CD8-positive, alpha-beta memory T cell (primary cell): ENCODE measurements at regions not wholly inside any gene's neighbourhood (a gene's known extent, or its start where the extent isn't known, plus 50 kb on each side); places are given as distances from the start of the nearest gene placed in this dataset.
"Not testable (repeated sequence)": the region's sequence is repeated elsewhere in the genome, so short reads cannot be mapped to it uniquely, and the experiment has no call there.

Source experiments
- CTCF ChIA-PET: fragments of 350-600 bp; sonication (Branson Sonifier 250); formaldehyde crosslinking; loops from one replicate; lab custom pipeline; 2021; ENCODE audit warnings: antibody characterized with exemption; lab: Charles Lee
- POLR2A ChIA-PET: fragments of 350-600 bp; sonication (Branson Sonifier 250); formaldehyde crosslinking; loops from one replicate; lab custom pipeline; 2021; ENCODE audit warnings: antibody characterized with exemption; lab: Charles Lee
- DNase-seq, 5 donors: peaks; one replicate each; pipeline versions ENCODE4 v3.0.0 to v3.0.0-alpha.2; 2020 to 2022; ENCODE audit warnings: mixed read lengths in 1 of 5
- H3K27ac ChIP-seq: one replicate; pipeline ENCODE4 v1.7.0; 2013; ENCODE audit warnings: low read depth, mild to moderate bottlenecking, low read length, moderate library complexity
- H3K27me3 ChIP-seq: 2 replicates; pipeline ENCODE4 v1.7.0; 2013; ENCODE audit warnings: low read length, mild to moderate bottlenecking; ENCODE audit not compliant: insufficient read depth, poor library complexity, severe bottlenecking
- H3K36me3 ChIP-seq: 2 replicates; pipeline ENCODE4 v1.7.0; 2013; ENCODE audit warnings: mild to moderate bottlenecking, low read length, moderate library complexity; ENCODE audit not compliant: insufficient read depth
- H3K4me1 ChIP-seq: 2 replicates; pipeline ENCODE4 v1.7.0; 2013; ENCODE audit warnings: mild to moderate bottlenecking, low read length, moderate library complexity; ENCODE audit not compliant: insufficient read depth
- H3K4me3 ChIP-seq: 2 replicates; pipeline ENCODE4 v1.7.0; 2013; ENCODE audit warnings: mild to moderate bottlenecking, low read length
- H3K9me3 ChIP-seq: 2 replicates; pipeline ENCODE4 v1.7.0; 2013; ENCODE audit warnings: mild to moderate bottlenecking, low read length
- H3K27ac Mint-ChIP-seq, 8 donors: one replicate each; pipeline ENCODE4 v1.8.0; 2020 to 2021; ENCODE audit warnings: mixed read lengths in 8 of 8, mild to moderate bottlenecking in 6 of 8, inconsistent platforms in 3 of 8, moderate library complexity in 3 of 8
- H3K27me3 Mint-ChIP-seq, 2 donors: one replicate each; pipeline ENCODE4 v1.8.0; 2020 to 2021; ENCODE audit warnings: mixed read lengths in 2 of 2, mild to moderate bottlenecking in 1 of 2, moderate library complexity in 1 of 2
- H3K36me3 Mint-ChIP-seq, 3 donors: one replicate each; pipeline ENCODE4 v1.8.0; 2020 to 2021; ENCODE audit warnings: mixed read lengths in 3 of 3, inconsistent platforms in 1 of 3, mild to moderate bottlenecking in 1 of 3
- H3K4me1 Mint-ChIP-seq, 3 donors: one replicate each; pipeline ENCODE4 v1.8.0; 2020 to 2021; ENCODE audit warnings: mixed read lengths in 3 of 3, inconsistent platforms in 1 of 3, mild to moderate bottlenecking in 1 of 3
- H3K4me3 Mint-ChIP-seq, 7 donors: one replicate each; pipeline ENCODE4 v1.8.0; 2020 to 2021; ENCODE audit warnings: mixed read lengths in 7 of 7, mild to moderate bottlenecking in 6 of 7, moderate library complexity in 4 of 7, inconsistent platforms in 2 of 7
- H3K9me3 Mint-ChIP-seq, 5 donors: one replicate each; pipeline ENCODE4 v1.8.0; 2020 to 2022; ENCODE audit warnings: mixed read lengths in 5 of 5, mild to moderate bottlenecking in 3 of 5, moderate library complexity in 2 of 5, inconsistent platforms in 1 of 5

- CTCF ChIA-PET, POLR2A ChIA-PET, H3K4me1 Mint-ChIP-seq, H3K27me3 ChIP-seq, H3K9me3 ChIP-seq, H3K4me3 ChIP-seq, H3K27ac Mint-ChIP-seq, H3K4me3 Mint-ChIP-seq, DNase-seq, H3K4me1 ChIP-seq, H3K36me3 Mint-ChIP-seq, H3K27ac ChIP-seq, H3K36me3 ChIP-seq: not testable (repeated sequence)
- Mint-ChIP-seq H3K9me3 (peaks cover 24 to 57% (median 42%) of the 10 kb centered on the region in 5 donors), H3K27me3 (peaks cover 8 to 27% of the 10 kb centered on the region in 2 donors)
These were observed 53.5 kb upstream of the FAR1 start for GRCh38 chr11:13614918-13615317.

GRCh38 chr11:13608656-13609055, 59.8 kb upstream of the FAR1 start:
- Mint-ChIP-seq H3K9me3 (peaks cover 0 to 3% (median 0%) of the 10 kb centered on the region in 5 donors), H3K4me1 (no peaks in the 10 kb centered on the region), H3K27me3 (peaks cover 3 to 16% of the 10 kb centered on the region in 2 donors), H3K4me3 (no peak overlapping the region), H3K36me3 (no peaks in the 10 kb centered on the region), H3K27ac (no peak overlapping the region)
- Histone ChIP-seq H3K36me3 (no peaks in the 10 kb centered on the region), H3K4me1 (no peaks in the 10 kb centered on the region), H3K27me3 (no peaks in the 10 kb centered on the region), H3K27ac (no peak overlapping the region), H3K4me3 (no peak overlapping the region), H3K9me3 (no peaks in the 10 kb centered on the region)
- ChIA-PET CTCF (no interaction called here), POLR2A (no interaction called here)
- no peak for DNase-seq

GRCh38 chr11:13606701-13607100, 61.8 kb upstream of the FAR1 start:
- no peaks in the 10 kb centered on the region for H3K9me3 ChIP-seq
- Mint-ChIP-seq H3K4me3 (no peak overlapping the region), H3K27me3 (peaks cover 3 to 7% of the 10 kb centered on the region in 2 donors), H3K9me3 (no peaks in the 10 kb centered on the region), H3K27ac (no peak overlapping the region), H3K36me3 (no peaks in the 10 kb centered on the region), H3K4me1 (no peaks in the 10 kb centered on the region)
- DNase-seq: no peak
- no peaks in the 10 kb centered on the region for H3K27me3 ChIP-seq
- no peaks in the 10 kb centered on the region for H3K4me1 ChIP-seq
- ChIA-PET CTCF (no interaction called here), POLR2A (no interaction called here)
- no peak overlapping the region for H3K27ac ChIP-seq
- H3K4me3 ChIP-seq: no peak overlapping the region
- no peaks in the 10 kb centered on the region for H3K36me3 ChIP-seq

- CTCF ChIA-PET: no interaction called here
- no peak overlapping the region for H3K27ac ChIP-seq
- Mint-ChIP-seq H3K4me3 (no peak overlapping the region), H3K4me1 (no peaks in the 10 kb centered on the region), H3K27ac (no peak overlapping the region), H3K27me3 (peaks cover 0 to 4% of the 10 kb centered on the region in 2 donors), H3K36me3 (no peaks in the 10 kb centered on the region), H3K9me3 (peaks cover 0 to 3% (median 0%) of the 10 kb centered on the region in 5 donors)
- no peak overlapping the region for H3K4me3 ChIP-seq
- no peak for DNase-seq
- H3K9me3 ChIP-seq: no peaks in the 10 kb centered on the region
- POLR2A ChIA-PET: no interaction called here
- no peaks in the 10 kb centered on the region for H3K27me3 ChIP-seq
- H3K36me3 ChIP-seq: no peaks in the 10 kb centered on the region
- H3K4me1 ChIP-seq: no peaks in the 10 kb centered on the region
These were observed 64.8 kb upstream of the FAR1 start for GRCh38 chr11:13603661-13604060.

- Mint-ChIP-seq H3K4me1 (no peaks in the 10 kb centered on the region), H3K27me3 (peaks cover 0 to 6% of the 10 kb centered on the region in 2 donors), H3K36me3 (no peaks in the 10 kb centered on the region), H3K4me3 (no peak overlapping the region), H3K9me3 (peaks cover 0 to 3% (median 0%) of the 10 kb centered on the region in 5 donors), H3K27ac (peak overlapping the region in 1 of 8 donors; percentile 28)
- ChIA-PET CTCF (no interaction called here), POLR2A (no interaction called here)
- Histone ChIP-seq H3K36me3 (no peaks in the 10 kb centered on the region), H3K27ac (no peak overlapping the region), H3K4me1 (no peaks in the 10 kb centered on the region), H3K27me3 (no peaks in the 10 kb centered on the region), H3K4me3 (no peak overlapping the region), H3K9me3 (no peaks in the 10 kb centered on the region)
- DNase-seq: no peak
These were observed 65.6 kb upstream of the FAR1 start for GRCh38 chr11:13602844-13603243.

- Mint-ChIP-seq H3K27me3 (peaks cover 4 to 9% of the 10 kb centered on the region in 2 donors), H3K36me3 (no peaks in the 10 kb centered on the region), H3K4me3 (no peak overlapping the region), H3K27ac (peak overlapping the region in 1 of 8 donors; percentile 42), H3K4me1 (no peaks in the 10 kb centered on the region), H3K9me3 (peaks cover 0 to 11% (median 0%) of the 10 kb centered on the region in 5 donors)
- H3K27ac ChIP-seq: no peak overlapping the region
- H3K4me3 ChIP-seq: no peak overlapping the region
- H3K36me3 ChIP-seq: no peaks in the 10 kb centered on the region
- CTCF ChIA-PET: no interaction called here
- no peaks in the 10 kb centered on the region for H3K4me1 ChIP-seq
- POLR2A ChIA-PET: no interaction called here
- no peaks in the 10 kb centered on the region for H3K9me3 ChIP-seq
- no peak for DNase-seq
- no peaks in the 10 kb centered on the region for H3K27me3 ChIP-seq
These were observed 71.7 kb upstream of the FAR1 start for GRCh38 chr11:13596611-13597326.

GRCh38 chr11:13595166-13595565, 73.3 kb upstream of the FAR1 start:
- Histone ChIP-seq H3K4me1 (no peaks in the 10 kb centered on the region), H3K27me3 (no peaks in the 10 kb centered on the region), H3K9me3 (no peaks in the 10 kb centered on the region), H3K36me3 (no peaks in the 10 kb centered on the region), H3K27ac (no peak overlapping the region), H3K4me3 (no peak overlapping the region)
- POLR2A ChIA-PET: no interaction called here
- H3K9me3 Mint-ChIP-seq: peaks cover 0 to 13% (median 2%) of the 10 kb centered on the region in 5 donors
- no peak overlapping the region for H3K4me3 Mint-ChIP-seq
- no peak for DNase-seq
- CTCF ChIA-PET: no interaction called here
- peaks cover 5 to 9% of the 10 kb centered on the region in 2 donors for H3K27me3 Mint-ChIP-seq
- no peak overlapping the region for H3K27ac Mint-ChIP-seq
- no peaks in the 10 kb centered on the region for H3K4me1 Mint-ChIP-seq
- peaks cover 0 to 2% (median 0%) of the 10 kb centered on the region in 3 donors for H3K36me3 Mint-ChIP-seq

- no peaks in the 10 kb centered on the region for H3K4me1 ChIP-seq
- no peaks in the 10 kb centered on the region for H3K27me3 ChIP-seq
- no peaks in the 10 kb centered on the region for H3K36me3 ChIP-seq
- H3K4me3 Mint-ChIP-seq: no peak overlapping the region
- POLR2A ChIA-PET: no interaction called here
- H3K36me3 Mint-ChIP-seq: peaks cover 0 to 13% (median 0%) of the 10 kb centered on the region in 3 donors
- CTCF ChIA-PET: no interaction called here
- no peaks in the 10 kb centered on the region for H3K9me3 ChIP-seq
- H3K4me1 Mint-ChIP-seq: no peaks in the 10 kb centered on the region
- H3K27ac Mint-ChIP-seq: no peak overlapping the region
- no peak overlapping the region for H3K27ac ChIP-seq
- no peak for DNase-seq
- no peak overlapping the region for H3K4me3 ChIP-seq
- H3K9me3 Mint-ChIP-seq: peaks cover 0 to 23% (median 4%) of the 10 kb centered on the region in 5 donors
- peaks cover 5 to 11% of the 10 kb centered on the region in 2 donors for H3K27me3 Mint-ChIP-seq
These were observed 74.4 kb upstream of the FAR1 start for GRCh38 chr11:13594044-13594443.
